A549 (cell line): ENCODE measurements at regions not wholly inside any gene's neighbourhood (a gene's known extent, or its start where the extent isn't known, plus 50 kb on each side); places are given as distances from the start of the nearest gene placed in this dataset.

Experiments used
- ATAC-seq, 2 experiments: fragments of 200-7000 bp in 1 of 2; fragments of >200 bp in 1 of 2; cut with Nextera tagmentation in 1 of 2; cut with Tn5 transposase in 1 of 2; 3 replicates each; pipeline versions ENCODE4 v1.8.0 to v1.9.1; 2018 to 2020; ENCODE audit warnings: mild to moderate bottlenecking in 1 of 2, moderate library complexity in 1 of 2
- CTCF ChIA-PET: fragments of 300-600 bp; sonication (Branson Sonifier 250); formaldehyde crosslinking; extraction: SDS; loops from one replicate; lab custom pipeline; 2021; ENCODE audit warnings: antibody characterized with exemption, inconsistent platforms; lab: Yijun Ruan, JAX
- POLR2A ChIA-PET: fragments of 350-600 bp; formaldehyde crosslinking; extraction: SDS; loops from one replicate; lab custom pipeline; 2021; ENCODE audit warnings: antibody characterized with exemption, inconsistent platforms; lab: Yijun Ruan, JAX
- DNase-seq, 2 experiments: peaks; one replicate each; pipeline versions ENCODE4 v3.0.0 to v3.0.0-alpha.2; 2011 to 2016; ENCODE audit warnings: low read depth in 1 of 2, low spot score in 1 of 2
- FAIRE-seq: peaks from 2 replicates; lab custom pipeline; 2011; peaks lifted over from hg19 to GRCh38; lab: Jason Lieb, UNC
- H3K27ac ChIP-seq, 2 experiments: fragments of >200 bp; sonication (Bioruptor Twin); formaldehyde crosslinking; 3 replicates each; pipeline ENCODE4 v1.5.1; 2016 to 2017
- H3K4me1 ChIP-seq: fragments of >200 bp; sonication (Bioruptor Twin); formaldehyde crosslinking; 3 replicates; pipeline ENCODE4 v1.6.1; 2016
- H3K4me2 ChIP-seq: fragments of >200 bp; sonication (Bioruptor Twin); formaldehyde crosslinking; 3 replicates; pipeline ENCODE4 v1.6.1; 2016
- H3K4me3 ChIP-seq: fragments of >200 bp; sonication (Bioruptor Twin); formaldehyde crosslinking; 3 replicates; pipeline ENCODE4 v1.5.1; 2016
- H3K9me3 ChIP-seq: fragments of >200 bp; sonication (Bioruptor Twin); formaldehyde crosslinking; 3 replicates; pipeline ENCODE4 v1.6.1; 2016
- BHLHE40 ChIP-seq: IDR thresholded peaks from 2 replicates; pipeline ENCODE4 v1.6.1; 2012; ENCODE audit warnings: low read depth, low read length, inconsistent platforms
- CBX8 ChIP-seq: fragments of 200-600 bp; sonication (generic); IDR thresholded peaks from 2 replicates; pipeline ENCODE4 v1.6.1; 2016
- E2F6 ChIP-seq: IDR thresholded peaks from 2 replicates; pipeline ENCODE4 v1.6.1; 2012; ENCODE audit warnings: low read depth, borderline replicate concordance
- EHF ChIP-seq: fragments of 250-450 bp; sonication (Bioruptor Pico); IDR thresholded peaks from 2 replicates; pipeline ENCODE4 v1.5.0; 2020; ENCODE audit warnings: mild to moderate bottlenecking
- ELK1 ChIP-seq: fragments of 150-350 bp; IDR thresholded peaks from 2 replicates; pipeline ENCODE4 v1.6.1; 2014; ENCODE audit warnings: low read depth, mild to moderate bottlenecking, low read length
- ESRRA ChIP-seq: fragments of 150-350 bp; IDR thresholded peaks from 2 replicates; pipeline ENCODE4 v1.6.1; 2014; ENCODE audit warnings: mild to moderate bottlenecking, low read length, borderline replicate concordance
- GATA3 ChIP-seq: IDR thresholded peaks from 2 replicates; pipeline ENCODE4 v1.6.1; 2012; ENCODE audit warnings: borderline replicate concordance
- HDAC2 ChIP-seq: fragments of 200-600 bp; sonication (generic); IDR thresholded peaks from 2 replicates; pipeline ENCODE4 v1.6.1; 2016
- HES2 ChIP-seq: fragments of >200 bp; sonication (Bioruptor Twin); formaldehyde crosslinking; IDR thresholded peaks from 2 replicates; pipeline ENCODE4 v1.6.1; 2016
- JUNB ChIP-seq: fragments of >200 bp; sonication (Bioruptor Twin); formaldehyde crosslinking; IDR thresholded peaks from 2 replicates; pipeline ENCODE4 v1.6.1; 2016
- KDM1A ChIP-seq: fragments of 200-600 bp; sonication (generic); IDR thresholded peaks from 2 replicates; pipeline ENCODE4 v1.6.1; 2016; ENCODE audit warnings: low read depth, mild to moderate bottlenecking
- MYC ChIP-seq: IDR thresholded peaks from 2 replicates; pipeline ENCODE4 v1.6.1; 2012; ENCODE audit warnings: mild to moderate bottlenecking, inconsistent platforms, low read length, improper control_type of control experiment, borderline replicate concordance
- POLR2AphosphoS2 ChIP-seq: conservative IDR thresholded peaks from 2 replicates; pipeline ENCODE4 v1.6.1; 2012; ENCODE audit warnings: low read length, improper control_type of control experiment, inconsistent platforms
- RAD21 ChIP-seq, 2 experiments: fragments of >200 bp in 1 of 2; sonication (Bioruptor Twin) in 1 of 2; formaldehyde crosslinking in 1 of 2; IDR thresholded peaks in 1 of 2; conservative IDR thresholded peaks in 1 of 2; 2 replicates in 1 of 2; 3 replicates in 1 of 2; pipeline ENCODE4 v1.6.1; 2012 to 2018; ENCODE audit warnings: inconsistent platforms in 1 of 2
- RFX5 ChIP-seq: fragments of 450-650 bp; IDR thresholded peaks from 2 replicates; pipeline ENCODE4 v1.7.1; 2014; ENCODE audit warnings: antibody characterized with exemption, mild to moderate bottlenecking, moderate library complexity
- SREBF2 ChIP-seq: fragments of 450-650 bp; IDR thresholded peaks from 2 replicates; pipeline ENCODE4 v1.6.1; 2014; ENCODE audit warnings: mild to moderate bottlenecking, moderate library complexity
- ZFP36 ChIP-seq: fragments of 450-650 bp; IDR thresholded peaks from 2 replicates; pipeline ENCODE4 v1.6.1; 2014; ENCODE audit warnings: borderline replicate concordance; ENCODE audit not compliant: partially characterized antibody
- WGBS: methylation state at CpG from one replicate; pipeline ENCODE4 v1.1.6; 2017; ENCODE audit errors: missing lambda C conversion rate; 5-methylcytosine and 5-hydroxymethylcytosine counted together

- TF ChIP-seq GATA3 = no peak
- TF ChIP-seq SREBF2 = no peak
- no peak for TF ChIP-seq RAD21 (conservative IDR thresholded peaks at IDR 0.05 in 1 of 2, IDR thresholded peaks at IDR 0.05 in 1 of 2)
Measured at GRCh38 chr5:124160265-124160664, 586.2 kb downstream of the ZNF608 start (continued).

GRCh38 chr5:124157320-124157719 is 589.1 kb downstream of the ZNF608 start:
- Histone ChIP-seq H3K4me2 (peak overlapping the region; percentile 58), H3K4me3 (peak overlapping the region; percentile 19; the same call in 1 of the 3 replicates)
- CTCF ChIA-PET = no interaction called here
- no peak for TF ChIP-seq CBX8
- no peak for TF ChIP-seq RAD21 (conservative IDR thresholded peaks at IDR 0.05 in 1 of 2, IDR thresholded peaks at IDR 0.05 in 1 of 2)
- TF ChIP-seq ZFP36 = no peak
- TF ChIP-seq POLR2AphosphoS2 = no peak
- no peak for TF ChIP-seq JUNB
- TF ChIP-seq EHF = no peak
- no peak for TF ChIP-seq GATA3
- no peak for TF ChIP-seq ESRRA
- no peak for TF ChIP-seq MYC
- TF ChIP-seq E2F6 = no peak
- TF ChIP-seq, all 56 proteins: peak for 0
- WGBS = 9% methylated on average over 2 of the region's 2 CpGs
- H3K9me3 ChIP-seq = peaks cover 23% of the 10 kb centered on the region; the same call in 2 of the 3 replicates
- ATAC-seq (no peak), FAIRE-seq (no peak), DNase-seq (no peak)
- peak overlapping the region in 1 of 2 experiments; percentile 50; a peak in 2 of 6 replicates for H3K27ac ChIP-seq
- H3K4me1 ChIP-seq = no peaks in the 10 kb centered on the region
- POLR2A ChIA-PET = no interaction called here

DNA sequence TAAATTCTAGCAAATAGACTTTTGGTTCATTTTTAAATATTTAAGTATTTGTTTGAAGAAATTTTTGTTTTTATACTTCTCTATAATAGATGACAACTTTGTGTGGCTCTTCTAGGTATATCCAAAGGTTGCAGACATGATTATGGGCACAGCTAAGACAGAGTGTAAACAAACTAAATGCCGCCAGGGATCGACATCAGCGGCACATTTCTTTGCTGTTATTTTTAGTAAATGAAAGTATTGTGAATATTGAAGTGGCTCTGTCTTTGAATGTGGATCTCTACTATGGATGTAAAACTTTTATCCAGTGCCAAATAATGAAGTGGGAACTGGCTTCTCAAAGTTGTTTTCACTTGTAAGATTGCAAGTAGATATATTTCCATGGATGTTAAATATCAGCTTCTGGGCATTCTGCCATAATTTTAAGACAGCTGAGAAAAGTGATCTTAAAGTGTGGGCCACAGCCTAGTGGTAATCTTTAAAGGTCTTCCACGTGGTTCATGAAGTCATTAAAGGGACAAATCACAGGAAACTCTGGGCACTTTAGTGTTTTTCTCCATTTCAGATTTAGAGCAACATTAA is 589.9 kb downstream of the ZNF608 start:
- WGBS = 54% methylated on average over 4 of the region's 4 CpGs
- Histone ChIP-seq H3K4me2 (peak overlapping the region; percentile 58; the same call in 1 of the 3 replicates), H3K9me3 (peaks cover 23% of the 10 kb centered on the region; the same call in 2 of the 3 replicates), H3K4me3 (no peak overlapping the region), H3K4me1 (no peaks in the 10 kb centered on the region), H3K27ac (no peak overlapping the region)
- ChIA-PET CTCF (no interaction called here), POLR2A (no interaction called here)
- FAIRE-seq (no peak), ATAC-seq (no peak), DNase-seq (no peak)
- TF ChIP-seq MYC (no peak), HES2 (no peak), HDAC2 (no peak), RFX5 (no peak), ELK1 (no peak), KDM1A (no peak), ZFP36 (no peak)
- TF ChIP-seq, all 56 proteins: peak for 0

DNA sequence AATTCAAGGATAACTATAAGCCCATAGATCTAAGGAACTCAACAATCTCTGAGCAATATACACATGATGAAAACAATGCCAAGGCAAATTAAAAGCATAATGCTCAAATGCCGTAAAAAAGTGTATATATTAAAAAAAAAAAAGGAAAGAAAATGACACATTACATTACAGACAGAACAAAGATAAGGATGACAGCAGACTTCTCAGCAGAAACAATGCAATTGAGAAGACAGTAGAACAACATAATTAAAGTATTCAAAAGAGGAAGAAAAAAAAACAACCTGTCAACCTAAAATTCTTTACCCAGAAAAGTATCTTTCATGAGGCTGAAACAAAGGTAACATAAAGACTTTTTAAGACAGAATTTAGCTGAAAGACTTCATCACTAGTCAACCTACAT is 591.7 kb downstream of the ZNF608 start:
- H3K4me1 ChIP-seq = no peaks in the 10 kb centered on the region
- no peak for DNase-seq
- no peak for ATAC-seq
- POLR2A ChIA-PET = no interaction called here
- H3K9me3 ChIP-seq = peaks cover 23% of the 10 kb centered on the region; the same call in 2 of the 3 replicates
- no peak overlapping the region for H3K27ac ChIP-seq
- FAIRE-seq = no peak
- 18% methylated on average over 1 of the region's 1 CpG for WGBS
- CTCF ChIA-PET = no interaction called here
- no peak overlapping the region for H3K4me2 ChIP-seq
- no peak overlapping the region for H3K4me3 ChIP-seq
- no peak for TF ChIP-seq BHLHE40
- TF ChIP-seq POLR2AphosphoS2 = no peak
